Right lobe of liver (tissue), 6 donors: ENCODE measurements at regions not wholly inside any gene's neighbourhood (a gene's known extent, or its start where the extent isn't known, plus 50 kb on each side); places are given as distances from the start of the nearest gene placed in this dataset.

Source experiments
- ATAC-seq, 4 donors: fragments of 200-7000 bp; cut with Tn5 transposase; one replicate each; pipeline ENCODE4 v1.9.1; 2020; ENCODE audit warnings: mild to moderate bottlenecking in 4 of 4, moderate library complexity in 4 of 4
- DNase-seq, 3 donors: peaks; one replicate each; pipeline ENCODE4 v3.0.0-alpha.2; 2020
- H3K27ac ChIP-seq, 3 donors: fragments of 200-600 bp; one replicate each; pipeline ENCODE4 v1.8.0; 2022
- H3K27me3 ChIP-seq, 2 donors: fragments of 200-600 bp; one replicate each; pipeline ENCODE4 v1.8.0; 2022
- H3K36me3 ChIP-seq, 4 donors: fragments of 200-600 bp; sonication (generic) in 1 of 4; one replicate each; pipeline versions ENCODE4 v1.5.1 to v1.8.0; 2017 to 2022; ENCODE audit warnings: control low read depth in 1 of 4
- H3K4me1 ChIP-seq, 4 donors: fragments of 200-600 bp; sonication (generic) in 1 of 4; one replicate each; pipeline versions ENCODE4 v1.5.1 to v1.8.0; 2017 to 2022; ENCODE audit warnings: control low read depth in 1 of 4
- H3K4me3 ChIP-seq, 3 donors: fragments of 200-600 bp; one replicate each; pipeline ENCODE4 v1.8.0; 2022
- H3K9me3 ChIP-seq, 4 donors: fragments of 200-600 bp; sonication (generic) in 1 of 4; one replicate each; pipeline versions ENCODE4 v1.5.1 to v1.8.0; 2017 to 2022; ENCODE audit warnings: control low read depth in 1 of 4
- CTCF ChIP-seq, 4 donors: fragments of 200-600 bp in 3 of 4; fragments of 450-650 bp in 1 of 4; IDR thresholded peaks; one replicate each; pipeline versions ENCODE4 v1.5.1 to v1.8.0; 2016 to 2022; ENCODE audit warnings: antibody characterized with exemption in 4 of 4, mild to moderate bottlenecking in 2 of 4
- POLR2A ChIP-seq: fragments of 450-650 bp; IDR thresholded peaks from one replicate; pipeline ENCODE4 v1.6.1; 2017; ENCODE audit warnings: antibody characterized with exemption, mild to moderate bottlenecking
- WGBS: methylation state at CpG from one replicate; pipeline ENCODE4 v1.1.6; 2018; ENCODE audit warnings: low coverage, low lambda C conversion rate; ENCODE audit not compliant: insufficient coverage; ENCODE audit errors: missing lambda C conversion rate; 5-methylcytosine and 5-hydroxymethylcytosine counted together
- intact Hi-C, 2 donors: fragments of 100-400 bp; cut with DNase I; formaldehyde crosslinking; loops; one replicate each; pipeline versions ENCODE4 v1.11.2 to v1.14.1; 2022
- donor health status: DM: no; HTN: yes; CAD: no.
- donor health status: DM: no; HTN: no; CAD: no.
- donor health status: DM: no; HTN: no; CAD: no.
- donor health status: DM: no; HTN: yes; CAD: no.
- donor health status: DM: no; HTN: yes; CAD: no.

GRCh38 chr6:44036699-44037101 lies 90.6 kb downstream of the MRPL14 start:
- intact Hi-C loops, result no loop called here
- H3K4me1 ChIP-seq, result no peaks in the 10 kb centered on the region
- TF ChIP-seq POLR2A (no peak), CTCF (IDR thresholded peaks at IDR 0.05) (no peak)
- no peaks in the 10 kb centered on the region for H3K36me3 ChIP-seq
- DNase-seq, result peak in 1 of 3 donors; percentile 12
- H3K4me3 ChIP-seq, result no peak overlapping the region
- H3K9me3 ChIP-seq, result no peaks in the 10 kb centered on the region
- ATAC-seq, result peak; percentile 7 to 66 (median 19)
- H3K27me3 ChIP-seq, result no peaks in the 10 kb centered on the region
- WGBS, result 74% methylated on average over 6 of the region's 9 CpGs
- no peak overlapping the region for H3K27ac ChIP-seq

- Histone ChIP-seq H3K36me3 (no peaks in the 10 kb centered on the region), H3K9me3 (no peaks in the 10 kb centered on the region), H3K4me1 (no peaks in the 10 kb centered on the region), H3K27me3 (no peaks in the 10 kb centered on the region), H3K4me3 (no peak overlapping the region), H3K27ac (no peak overlapping the region)
- TF ChIP-seq CTCF (IDR thresholded peaks at IDR 0.05), result no peak
- TF ChIP-seq POLR2A, result no peak
- no peak for ATAC-seq
- intact Hi-C loops, result no loop called here
- WGBS, result no CpG with 5 or more reads among the region's 2 CpGs
- DNase-seq, result peak in 1 of 3 donors; percentile 6
Measured at GRCh38 chr6:44036196-44036595, 91.1 kb downstream of the MRPL14 start.

- Histone ChIP-seq H3K4me1 (no peaks in the 10 kb centered on the region), H3K4me3 (no peak overlapping the region), H3K27me3 (no peaks in the 10 kb centered on the region), H3K36me3 (no peaks in the 10 kb centered on the region), H3K27ac (no peak overlapping the region), H3K9me3 (no peaks in the 10 kb centered on the region)
- no peak for DNase-seq
- no peak for ATAC-seq
- intact Hi-C loops, result no loop called here
- 51% methylated on average over 3 of the region's 3 CpGs for WGBS
- TF ChIP-seq CTCF (IDR thresholded peaks at IDR 0.05), result no peak
- no peak for TF ChIP-seq POLR2A
Measured at GRCh38 chr6:44035621-44036020, 91.6 kb downstream of the MRPL14 start.

- DNase-seq (no peak), ATAC-seq (peak in 2 of 4 donors; percentile 49 to 70)
- no peaks in the 10 kb centered on the region for H3K27me3 ChIP-seq
- no peak overlapping the region for H3K4me3 ChIP-seq
- intact Hi-C loops, result no loop called here
- no peak overlapping the region for H3K27ac ChIP-seq
- WGBS, result 75% methylated on average over 3 of the region's 3 CpGs
- no peaks in the 10 kb centered on the region for H3K9me3 ChIP-seq
- H3K36me3 ChIP-seq, result no peaks in the 10 kb centered on the region
- TF ChIP-seq CTCF (IDR thresholded peaks at IDR 0.05) (no peak), POLR2A (no peak)
- no peaks in the 10 kb centered on the region for H3K4me1 ChIP-seq
Measured at GRCh38 chr6:44034931-44035345, 92.3 kb downstream of the MRPL14 start.

- Histone ChIP-seq H3K27me3 (no peaks in the 10 kb centered on the region), H3K4me3 (no peak overlapping the region), H3K9me3 (no peaks in the 10 kb centered on the region), H3K27ac (no peak overlapping the region), H3K36me3 (no peaks in the 10 kb centered on the region), H3K4me1 (no peaks in the 10 kb centered on the region)
- TF ChIP-seq CTCF (IDR thresholded peaks at IDR 0.05), result no peak
- TF ChIP-seq POLR2A, result no peak
- peak in 2 of 4 donors; percentile 8 to 34 for ATAC-seq
- intact Hi-C loops, result no loop called here
- 38% methylated on average over 3 of the region's 4 CpGs for WGBS
- peak in 1 of 3 donors; percentile 39 for DNase-seq
Measured at GRCh38 chr6:44034391-44034861, 92.8 kb downstream of the MRPL14 start.
